ENCODE measurements at regions not wholly inside any gene's neighbourhood (a gene's known extent, or its start where the extent isn't known, plus 50 kb on each side); places are given as distances from the start of the nearest gene placed in this dataset.
"Not testable (repeated sequence)": the region's sequence is repeated elsewhere in the genome, so short reads cannot be mapped to it uniquely, and the experiment has no call there.

DNA sequence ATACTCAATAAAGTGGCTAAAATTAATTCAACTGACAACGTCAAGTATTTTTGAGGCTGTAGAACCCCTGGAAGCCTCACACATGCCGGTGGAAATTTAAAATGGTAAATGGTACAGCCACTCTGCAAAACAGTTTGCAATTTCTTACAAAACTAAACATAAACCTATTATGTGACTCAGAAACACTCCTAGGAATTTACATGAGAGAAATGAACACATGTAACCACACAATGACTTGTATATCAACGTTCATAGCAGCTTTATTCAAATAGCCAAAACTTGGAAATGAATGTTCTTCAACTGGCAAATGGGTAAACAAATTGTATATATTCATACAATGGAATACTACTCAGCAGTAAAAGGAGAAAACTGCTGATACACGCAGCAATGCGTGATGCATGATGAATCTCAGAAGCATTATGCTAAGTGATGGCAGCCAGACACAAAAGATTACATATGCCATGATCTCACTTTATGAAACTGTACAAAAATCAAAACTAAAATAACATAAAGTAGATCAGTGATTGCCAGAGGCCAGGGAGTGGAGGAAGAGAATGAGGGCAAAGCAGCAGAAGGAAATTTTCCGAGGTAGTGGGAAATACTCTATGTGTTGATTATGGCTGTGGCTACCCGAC is 112.5 kb downstream of the FAM50B start:
- no peak for DNase-seq (ENCODE audit: low read depth)
- TF ChIP-seq, protein P1, sequence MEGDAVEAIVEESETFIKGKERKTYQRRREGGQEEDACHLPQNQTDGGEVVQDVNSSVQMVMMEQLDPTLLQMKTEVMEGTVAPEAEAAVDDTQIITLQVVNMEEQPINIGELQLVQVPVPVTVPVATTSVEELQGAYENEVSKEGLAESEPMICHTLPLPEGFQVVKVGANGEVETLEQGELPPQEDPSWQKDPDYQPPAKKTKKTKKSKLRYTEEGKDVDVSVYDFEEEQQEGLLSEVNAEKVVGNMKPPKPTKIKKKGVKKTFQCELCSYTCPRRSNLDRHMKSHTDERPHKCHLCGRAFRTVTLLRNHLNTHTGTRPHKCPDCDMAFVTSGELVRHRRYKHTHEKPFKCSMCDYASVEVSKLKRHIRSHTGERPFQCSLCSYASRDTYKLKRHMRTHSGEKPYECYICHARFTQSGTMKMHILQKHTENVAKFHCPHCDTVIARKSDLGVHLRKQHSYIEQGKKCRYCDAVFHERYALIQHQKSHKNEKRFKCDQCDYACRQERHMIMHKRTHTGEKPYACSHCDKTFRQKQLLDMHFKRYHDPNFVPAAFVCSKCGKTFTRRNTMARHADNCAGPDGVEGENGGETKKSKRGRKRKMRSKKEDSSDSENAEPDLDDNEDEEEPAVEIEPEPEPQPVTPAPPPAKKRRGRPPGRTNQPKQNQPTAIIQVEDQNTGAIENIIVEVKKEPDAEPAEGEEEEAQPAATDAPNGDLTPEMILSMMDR (IDR thresholded peaks at IDR 0.05; ENCODE audit: low read length, missing control alignments) = no peak
- H3K4me3 ChIP-seq (replicated peaks; ENCODE audit: low read depth, low read length) = no peak overlapping the region

DNA sequence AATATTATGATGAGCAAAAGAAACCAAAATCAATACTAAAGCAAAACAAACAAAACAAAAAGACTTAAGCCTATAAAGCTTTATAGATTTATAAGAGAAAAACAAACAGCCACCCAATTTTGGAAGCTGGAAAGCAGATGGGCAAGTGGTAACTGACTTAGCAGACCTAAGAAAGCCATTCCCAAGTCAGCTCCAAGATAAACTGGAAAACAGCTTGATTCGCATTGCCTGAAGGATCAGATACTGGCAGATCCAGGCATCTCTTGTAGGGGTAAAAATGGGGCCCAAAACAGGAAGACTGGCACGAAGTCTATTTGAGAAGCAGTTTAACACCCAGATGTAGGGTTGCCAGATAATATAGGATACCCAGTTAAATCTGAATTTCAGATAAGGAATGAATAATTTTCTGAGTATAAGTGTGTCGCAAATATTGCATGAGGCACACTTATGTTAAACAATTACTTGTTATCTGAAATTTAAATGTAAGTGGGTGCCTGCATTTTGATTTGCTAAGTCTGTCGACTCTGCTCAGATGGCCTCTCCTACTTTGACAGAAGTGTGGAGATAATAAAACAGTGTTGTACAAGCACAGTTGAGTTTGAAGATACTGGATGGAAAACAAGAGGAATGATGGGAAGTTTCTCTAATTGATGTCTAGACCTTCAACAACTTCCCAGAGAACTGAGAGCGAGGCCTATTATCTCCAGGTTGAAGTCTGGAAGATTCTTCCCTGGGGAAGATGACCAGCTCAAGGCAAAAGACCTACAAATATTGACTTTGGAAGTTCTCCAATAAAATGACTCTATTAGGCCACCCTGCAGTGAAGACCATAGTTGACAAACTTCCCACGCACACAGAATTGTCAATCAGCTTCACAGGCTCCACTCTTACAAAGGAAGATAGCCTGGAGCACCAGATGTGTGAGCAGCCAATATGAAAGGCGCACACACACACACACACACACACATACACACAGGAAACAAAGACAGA is 113.4 kb downstream of the FAM50B start:
- peak; percentile 27 for DNase-seq (ENCODE audit: low read depth)
- TF ChIP-seq, protein P1 (IDR thresholded peaks at IDR 0.05; ENCODE audit: low read length, missing control alignments) = no peak
- no peak overlapping the region for H3K4me3 ChIP-seq (replicated peaks; ENCODE audit: low read depth, low read length)

DNA sequence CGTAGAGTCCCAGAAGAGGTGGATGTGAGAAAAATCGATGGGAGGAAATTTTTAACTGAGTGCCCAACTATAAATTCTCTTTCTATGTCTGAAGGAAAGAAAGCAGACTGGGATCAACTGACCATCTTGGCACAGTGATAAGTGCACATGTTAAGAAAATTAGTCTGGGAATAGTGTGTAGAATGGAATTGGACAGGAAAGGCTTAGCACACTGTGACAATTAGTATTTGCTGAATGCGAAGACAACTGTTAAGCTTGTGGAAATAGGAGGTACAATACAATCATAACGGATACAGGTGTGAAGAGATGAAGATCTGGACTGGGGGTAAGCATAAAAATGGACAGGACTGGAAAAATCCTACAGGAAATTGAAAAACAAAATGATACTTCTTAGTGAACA is 114.3 kb downstream of the FAM50B start:
- H3K4me3 ChIP-seq (replicated peaks; ENCODE audit: low read depth, low read length) = no peak overlapping the region
- TF ChIP-seq, protein P1 (IDR thresholded peaks at IDR 0.05; ENCODE audit: low read length, missing control alignments) = no peak
- DNase-seq (ENCODE audit: low read depth) = no peak

DNA sequence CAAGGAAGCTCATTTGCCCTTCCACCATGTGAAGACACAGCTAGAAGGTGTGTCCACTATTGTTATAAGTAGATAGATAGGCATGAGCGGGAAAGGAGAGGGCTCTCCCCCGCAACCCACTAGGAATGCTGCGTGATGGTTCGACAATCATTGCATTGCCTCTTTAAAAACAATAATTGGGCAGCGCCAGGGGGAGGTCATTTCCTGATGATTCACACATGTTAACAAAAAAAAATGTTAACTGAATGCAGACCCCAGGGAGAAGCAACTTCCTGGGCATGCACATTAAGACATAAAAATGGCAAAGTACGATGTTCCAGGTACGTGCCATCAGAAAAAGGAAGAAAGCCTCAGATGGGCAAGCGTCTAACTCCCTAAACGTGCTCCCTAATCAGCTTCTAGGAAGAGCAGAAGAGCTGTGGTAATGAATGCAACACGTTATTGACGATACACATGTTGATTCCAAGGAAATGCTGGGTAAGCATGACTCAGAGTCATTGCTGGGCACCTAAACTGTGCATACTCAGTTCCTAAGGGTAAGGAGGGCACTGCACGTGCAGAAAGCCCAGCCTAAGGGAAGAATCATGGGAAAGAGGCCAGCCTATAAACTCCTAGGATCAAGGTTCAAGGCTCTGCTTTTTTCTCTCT is 113.7 kb downstream of the FAM217A start:
- H3K4me3 ChIP-seq (replicated peaks; ENCODE audit: low read depth, low read length) = no peak overlapping the region
- DNase-seq (ENCODE audit: low read depth) = no peak
- TF ChIP-seq, protein P1 (IDR thresholded peaks at IDR 0.05; ENCODE audit: low read length, missing control alignments) = no peak

DNA sequence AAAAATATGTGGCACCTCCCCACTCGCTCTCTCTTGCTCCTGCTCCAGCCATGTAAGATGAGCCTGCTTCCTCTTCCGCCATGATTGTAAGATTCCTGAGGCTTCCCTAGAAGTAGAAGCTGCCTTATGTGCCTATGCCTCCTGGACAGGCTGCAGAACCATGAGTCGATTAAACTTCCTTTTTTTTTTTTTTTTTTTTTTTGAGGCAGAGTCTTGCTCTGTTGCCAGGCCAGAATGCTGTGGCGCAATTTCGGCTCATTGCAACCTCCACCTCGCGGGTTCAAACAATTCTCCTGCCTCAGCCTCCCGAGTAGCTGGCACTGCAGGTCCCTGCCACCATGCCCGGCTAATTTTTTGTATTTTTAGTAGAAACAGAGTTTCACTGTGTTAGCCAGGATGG is 112.5 kb downstream of the FAM217A start:
- no peak for DNase-seq (ENCODE audit: low read depth)
- H3K4me3 ChIP-seq (replicated peaks; ENCODE audit: low read depth, low read length) = no peak overlapping the region
- TF ChIP-seq, protein P1 (IDR thresholded peaks at IDR 0.05; ENCODE audit: low read length, missing control alignments) = no peak

DNA sequence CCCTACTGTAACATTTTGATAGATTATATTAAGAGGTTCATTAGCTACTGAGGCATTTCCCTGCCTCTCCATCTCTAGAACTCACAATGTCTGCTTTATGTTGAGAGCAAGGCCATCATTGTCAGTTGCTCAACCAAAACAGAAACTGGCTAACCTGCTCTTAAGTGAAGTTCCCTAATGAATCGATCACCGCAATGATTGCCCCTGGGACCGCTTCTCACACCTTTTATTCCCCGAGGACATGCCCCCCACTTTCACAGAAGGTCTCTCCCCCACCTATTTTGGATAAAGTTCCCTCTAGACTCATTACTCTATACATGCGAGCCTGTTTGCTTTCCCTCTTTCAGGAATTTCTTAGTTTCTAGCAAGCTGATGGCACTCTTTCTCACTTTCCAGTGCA is 108.8 kb downstream of the FAM217A start:
- no peak overlapping the region for H3K4me3 ChIP-seq (replicated peaks; ENCODE audit: low read depth, low read length)
- TF ChIP-seq, protein P1 (IDR thresholded peaks at IDR 0.05; ENCODE audit: low read length, missing control alignments) = no peak

DNA sequence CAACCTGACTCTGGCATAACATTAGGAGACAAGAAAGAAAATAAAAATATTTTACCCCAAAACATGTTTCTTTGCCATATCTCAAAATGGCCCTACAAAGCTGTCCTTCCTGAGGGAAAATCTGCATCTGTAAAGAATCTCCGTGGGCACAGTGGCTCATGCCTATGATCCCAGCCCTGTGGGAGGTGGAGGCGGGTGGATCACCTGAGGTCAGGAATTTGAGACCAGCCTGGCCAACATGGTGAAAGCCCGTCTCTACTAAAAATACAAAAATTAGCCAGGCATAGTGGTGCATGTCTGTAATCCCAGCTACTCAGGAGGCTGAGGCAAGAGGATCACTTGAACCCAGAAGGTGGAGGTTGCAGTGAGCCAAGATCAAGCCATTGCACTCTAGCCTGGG is 105.8 kb downstream of the FAM217A start:
- DNase-seq (ENCODE audit: low read depth); H3K4me3 ChIP-seq (replicated peaks; ENCODE audit: low read depth, low read length): not testable (repeated sequence)

More for the DNA sequence above, 108.8 kb downstream of the FAM217A start:
- DNase-seq (ENCODE audit: low read depth) = no peak

Measured in fibroblast of pulmonary artery (primary cell).